ENCODE measurements at regions not wholly inside any gene's neighbourhood (a gene's known extent, or its start where the extent isn't known, plus 50 kb on each side); places are given as distances from the start of the nearest gene placed in this dataset.

GRCh38 chr10:131843881-131844284, 56.9 kb upstream of the PPP2R2D start:
- WGBS, 3 donors = 88 to 92% (median 91%) methylated on average over 16 of the region's 16 CpGs
- no peak overlapping the region for H3K27ac ChIP-seq
- no peak overlapping the region for H3K4me3 ChIP-seq
- no peak for TF ChIP-seq CTCF (IDR thresholded peaks at IDR 0.05)
- intact Hi-C loops (cut with DNase I) = no loop called here
- no peaks in the 10 kb centered on the region for H3K4me1 ChIP-seq
- peaks cover 0 to 19% (median 8%) of the 10 kb centered on the region in 3 donors for H3K27me3 ChIP-seq (ENCODE audit: insufficient read depth in 3 of 3, low read length in 2 of 3)
- H3K36me3 ChIP-seq (ENCODE audit: insufficient read depth in 1 of 2, low read depth in 1 of 2) = no peaks in the 10 kb centered on the region
- DNase-seq = peak in 1 of 2 donors; percentile 39
- ATAC-seq = no peak
- H3K9me3 ChIP-seq = no peaks in the 10 kb centered on the region

GRCh38 chr10:131844529-131845084, 56.2 kb upstream of the PPP2R2D start:
- TF ChIP-seq CTCF (IDR thresholded peaks at IDR 0.05) = no peak
- no peak for ATAC-seq
- no peak overlapping the region for H3K27ac ChIP-seq
- H3K9me3 ChIP-seq = no peaks in the 10 kb centered on the region
- no peak overlapping the region for H3K4me3 ChIP-seq
- no peaks in the 10 kb centered on the region for H3K36me3 ChIP-seq (ENCODE audit: insufficient read depth in 1 of 2, low read depth in 1 of 2)
- DNase-seq = no peak
- H3K27me3 ChIP-seq (ENCODE audit: insufficient read depth in 3 of 3, low read length in 2 of 3) = peaks cover 0 to 22% (median 8%) of the 10 kb centered on the region in 3 donors
- WGBS, 3 donors = 86 to 88% (median 87%) methylated on average over 22 of the region's 22 CpGs
- intact Hi-C loops (cut with DNase I) = no loop called here
- H3K4me1 ChIP-seq = no peaks in the 10 kb centered on the region

- Histone ChIP-seq H3K9me3 (no peaks in the 10 kb centered on the region), H3K27ac (no peak overlapping the region), H3K27me3 (ENCODE audit: insufficient read depth in 3 of 3, low read length in 2 of 3) (peaks cover 0 to 27% (median 8%) of the 10 kb centered on the region in 3 donors), H3K4me3 (no peak overlapping the region), H3K36me3 (ENCODE audit: insufficient read depth in 1 of 2, low read depth in 1 of 2) (no peaks in the 10 kb centered on the region), H3K4me1 (no peaks in the 10 kb centered on the region)
- TF ChIP-seq CTCF (IDR thresholded peaks at IDR 0.05) = no peak
- DNase-seq (peak in 1 of 2 donors; percentile 38), ATAC-seq (no peak)
- intact Hi-C loops (cut with DNase I) = no loop called here
- WGBS, 3 donors = 82 to 89% (median 88%) methylated on average over 26 of the region's 26 CpGs
These were observed 55.1 kb upstream of the PPP2R2D start for GRCh38 chr10:131845505-131846239.

GRCh38 chr10:131846240-131847101, 54.3 kb upstream of the PPP2R2D start:
- Histone ChIP-seq H3K4me3 (no peak overlapping the region), H3K27me3 (ENCODE audit: insufficient read depth in 3 of 3, low read length in 2 of 3) (peaks cover 0 to 27% (median 8%) of the 10 kb centered on the region in 3 donors), H3K9me3 (no peaks in the 10 kb centered on the region), H3K4me1 (no peaks in the 10 kb centered on the region), H3K27ac (no peak overlapping the region), H3K36me3 (ENCODE audit: insufficient read depth in 1 of 2, low read depth in 1 of 2) (no peaks in the 10 kb centered on the region)
- DNase-seq (peak in 1 of 2 donors; percentile 45), ATAC-seq (no peak)
- 50 to 62% (median 54%) methylated on average over 26 of the region's 26 CpGs for WGBS, 3 donors
- no peak for TF ChIP-seq CTCF (IDR thresholded peaks at IDR 0.05)
- intact Hi-C loops (cut with DNase I) = no loop called here
